NCI-H524 treated with DMSO at 0.1 percent for 48 hours (cell line): ENCODE measurements at regions not wholly inside any gene's neighbourhood (a gene's known extent, or its start where the extent isn't known, plus 50 kb on each side); places are given as distances from the start of the nearest gene placed in this dataset.

ENCODE experiments used
- DNase-seq: peaks from one replicate; lab custom pipeline; 2025; lab: John Stamatoyannopoulos, UW

GRCh38 chr3:109210501-109210900, 74.0 kb downstream of the C3orf85 start:
- DNase-seq, result no peak

GRCh38 chr3:109211941-109212340, 75.4 kb downstream of the C3orf85 start:
- DNase-seq, result no peak

- no peak for DNase-seq
These were observed 76.8 kb downstream of the C3orf85 start for GRCh38 chr3:109213321-109213720.

GRCh38 chr3:109224333-109224732, 87.8 kb downstream of the C3orf85 start:
- DNase-seq, result peak; percentile 46

GRCh38 chr3:109225516-109225915, 89.0 kb downstream of the C3orf85 start:
- no peak for DNase-seq

GRCh38 chr3:109228391-109229080, 87.8 kb downstream of the DPPA2 start:
- DNase-seq, result no peak

- DNase-seq, result no peak
These were observed 87.0 kb downstream of the DPPA2 start for GRCh38 chr3:109229174-109229847.

GRCh38 chr3:109234300-109234699, 82.0 kb downstream of the DPPA2 start:
- no peak for DNase-seq

GRCh38 chr3:109241459-109242186, 74.7 kb downstream of the DPPA2 start:
- DNase-seq, result no peak

GRCh38 chr3:109242187-109242523, 74.2 kb downstream of the DPPA2 start:
- DNase-seq, result no peak
